ENCODE measurements at regions not wholly inside any gene's neighbourhood (a gene's known extent, or its start where the extent isn't known, plus 50 kb on each side); places are given as distances from the start of the nearest gene placed in this dataset.

DNA sequence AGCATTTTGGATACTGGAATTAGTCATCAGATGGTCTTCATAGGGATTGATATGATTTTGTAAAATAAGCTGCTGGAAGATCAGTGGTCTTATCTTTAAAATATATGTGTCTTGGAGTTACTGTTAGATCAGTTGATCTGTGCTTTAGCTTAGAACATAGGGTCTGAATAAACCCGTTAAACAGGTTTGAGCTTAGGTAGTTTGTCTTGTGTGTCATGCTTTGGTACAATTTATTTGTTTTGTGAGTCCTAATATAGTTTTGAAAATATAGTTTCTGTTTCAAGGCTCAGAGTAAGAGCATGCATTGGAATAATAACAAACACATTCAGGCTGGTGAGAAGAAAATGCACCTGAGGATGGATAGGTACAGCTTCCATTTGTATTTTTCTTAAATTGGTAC is 505.0 kb downstream of the SLC16A7 start:
- H3K36me3 ChIP-seq (ENCODE audit: insufficient read depth, low read length) = no peaks in the 10 kb centered on the region
- H3K9ac ChIP-seq (ENCODE audit: low read depth, low read length) = no peak overlapping the region
- H3K9me3 ChIP-seq (ENCODE audit: control insufficient read depth, insufficient read depth, low read length) = peaks cover 5% of the 10 kb centered on the region
- H3K4me1 ChIP-seq (ENCODE audit: insufficient read depth, low read length) = no peaks in the 10 kb centered on the region

DNA sequence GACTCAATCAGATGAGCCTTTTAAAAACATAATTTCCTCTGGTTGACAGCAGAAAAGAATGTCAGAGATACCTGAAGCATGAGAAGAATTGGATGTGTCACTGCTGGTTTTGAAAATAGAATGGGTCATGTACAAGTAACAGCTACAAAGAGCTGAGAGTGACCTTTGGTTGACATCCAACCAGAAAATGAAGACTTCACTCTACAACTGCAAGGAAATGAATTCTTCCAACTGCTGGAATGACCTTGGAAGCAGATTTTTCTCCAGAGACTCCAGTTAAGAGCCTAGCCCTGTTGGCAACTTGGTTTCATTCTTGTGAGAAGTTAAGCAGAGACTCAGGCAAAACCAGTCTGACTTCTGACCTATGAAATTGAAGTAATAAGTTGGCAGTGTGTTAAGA is 505.9 kb downstream of the SLC16A7 start:
- Histone ChIP-seq H3K4me1 (ENCODE audit: insufficient read depth, low read length) (no peaks in the 10 kb centered on the region), H3K9ac (ENCODE audit: low read depth, low read length) (no peak overlapping the region), H3K36me3 (ENCODE audit: insufficient read depth, low read length) (no peaks in the 10 kb centered on the region), H3K9me3 (ENCODE audit: control insufficient read depth, insufficient read depth, low read length) (peaks cover 5% of the 10 kb centered on the region)

DNA sequence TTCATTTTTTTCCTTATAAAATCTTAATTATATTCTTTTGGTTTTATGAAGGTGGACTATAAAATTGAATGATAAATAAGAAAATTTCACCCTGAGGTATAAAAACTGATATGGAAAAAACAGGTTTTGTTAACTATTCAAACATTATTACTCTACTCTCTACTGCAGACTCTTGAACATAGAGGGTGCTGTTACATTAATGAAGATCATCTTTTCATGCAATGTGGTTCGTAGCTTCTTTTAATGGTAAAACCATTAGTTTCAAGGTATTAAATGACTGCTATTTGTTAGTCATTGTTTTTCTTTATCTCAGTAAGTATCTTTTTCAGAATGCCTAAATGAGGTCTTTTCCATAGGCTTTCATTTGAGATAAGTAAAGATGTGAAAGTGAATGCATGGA is 510.4 kb downstream of the SLC16A7 start:
- Histone ChIP-seq H3K4me1 (ENCODE audit: insufficient read depth, low read length) (no peaks in the 10 kb centered on the region), H3K9me3 (ENCODE audit: control insufficient read depth, insufficient read depth, low read length) (no peaks in the 10 kb centered on the region), H3K36me3 (ENCODE audit: insufficient read depth, low read length) (no peaks in the 10 kb centered on the region), H3K9ac (ENCODE audit: low read depth, low read length) (no peak overlapping the region)

DNA sequence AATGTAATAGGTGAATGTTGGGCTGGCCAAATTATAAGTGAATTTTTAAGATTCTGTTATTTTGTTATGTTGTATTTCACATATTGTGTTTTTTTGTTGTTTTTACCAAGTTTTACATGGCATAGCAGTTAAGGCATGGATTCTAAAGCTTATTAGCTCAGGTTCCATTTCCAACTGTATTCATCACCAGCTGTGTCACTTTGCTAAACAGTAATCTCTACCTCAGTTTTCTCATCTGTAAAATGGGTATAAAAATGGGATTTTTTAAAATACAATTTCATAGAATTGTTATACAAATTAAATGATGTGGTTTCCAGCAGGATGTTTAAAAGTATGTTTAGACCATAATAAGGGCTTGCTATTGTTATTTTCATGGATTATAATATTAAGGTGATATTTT is 512.2 kb downstream of the SLC16A7 start:
- H3K9me3 ChIP-seq (ENCODE audit: control insufficient read depth, insufficient read depth, low read length) = no peaks in the 10 kb centered on the region
- no peak overlapping the region for H3K9ac ChIP-seq (ENCODE audit: low read depth, low read length)
- H3K4me1 ChIP-seq (ENCODE audit: insufficient read depth, low read length) = no peaks in the 10 kb centered on the region
- no peaks in the 10 kb centered on the region for H3K36me3 ChIP-seq (ENCODE audit: insufficient read depth, low read length)

DNA sequence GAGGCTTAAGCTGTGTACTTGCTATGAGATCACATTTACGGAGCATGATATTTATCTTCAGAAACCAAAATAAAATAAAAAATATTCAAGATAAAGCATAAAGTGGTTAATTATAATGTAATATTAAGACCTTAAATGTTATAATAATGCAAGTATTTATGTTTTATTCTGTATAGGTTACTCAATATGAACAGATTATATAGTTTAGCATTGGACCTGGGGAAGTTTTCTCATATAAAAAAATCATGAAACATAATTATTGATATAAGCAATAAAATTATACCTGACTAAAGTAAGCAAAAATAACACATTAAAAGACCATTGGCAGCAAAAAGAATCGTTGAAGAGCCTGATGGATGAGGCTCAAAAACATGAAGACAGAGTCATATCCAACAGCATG is 516.2 kb downstream of the SLC16A7 start:
- no peaks in the 10 kb centered on the region for H3K36me3 ChIP-seq (ENCODE audit: insufficient read depth, low read length)
- no peaks in the 10 kb centered on the region for H3K4me1 ChIP-seq (ENCODE audit: insufficient read depth, low read length)
- no peaks in the 10 kb centered on the region for H3K9me3 ChIP-seq (ENCODE audit: control insufficient read depth, insufficient read depth, low read length)
- no peak overlapping the region for H3K9ac ChIP-seq (ENCODE audit: low read depth, low read length)

DNA sequence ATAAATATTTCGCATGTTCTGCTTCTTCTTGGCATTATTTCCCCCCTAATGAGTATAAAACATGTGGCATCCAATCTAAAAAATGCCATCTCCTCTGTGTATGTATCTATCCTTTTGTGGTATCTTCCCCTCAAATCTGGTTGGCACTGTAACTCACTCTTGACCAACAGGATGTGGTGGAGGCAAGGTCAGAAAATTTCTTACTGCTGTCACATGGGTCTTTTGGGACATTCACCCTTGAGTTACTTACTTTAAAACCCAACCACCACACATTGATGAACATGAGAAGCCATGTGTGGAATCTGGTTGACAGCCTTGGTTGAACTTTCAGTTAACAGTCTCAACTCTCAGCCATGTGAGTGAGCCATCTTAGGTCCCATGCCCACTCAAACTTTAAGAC is 516.9 kb downstream of the SLC16A7 start:
- no peaks in the 10 kb centered on the region for H3K4me1 ChIP-seq (ENCODE audit: insufficient read depth, low read length)

DNA sequence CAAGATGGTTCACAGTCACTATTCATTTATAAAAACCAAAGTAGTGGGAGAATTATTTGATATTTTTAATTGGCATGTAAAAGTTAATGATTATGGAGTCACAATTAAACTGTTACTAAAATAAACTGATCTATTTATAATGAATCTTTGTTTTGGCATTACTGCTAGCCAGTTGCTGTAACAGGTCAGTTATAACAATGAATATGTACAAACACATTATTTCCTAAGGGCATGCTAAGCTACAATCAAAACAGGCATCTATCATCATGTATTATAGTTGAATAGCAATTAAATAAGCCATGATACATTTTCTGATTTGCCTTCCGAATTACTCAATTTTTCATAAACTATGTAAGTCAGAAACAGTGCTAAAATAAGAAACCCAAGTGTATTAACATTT is 518.3 kb downstream of the SLC16A7 start:
- no peaks in the 10 kb centered on the region for H3K36me3 ChIP-seq (ENCODE audit: insufficient read depth, low read length)
- no peaks in the 10 kb centered on the region for H3K4me1 ChIP-seq (ENCODE audit: insufficient read depth, low read length)
- no peaks in the 10 kb centered on the region for H3K9me3 ChIP-seq (ENCODE audit: control insufficient read depth, insufficient read depth, low read length)

More for the DNA sequence above, 516.9 kb downstream of the SLC16A7 start:
- no peak overlapping the region for H3K9ac ChIP-seq (ENCODE audit: low read depth, low read length)
- H3K9me3 ChIP-seq (ENCODE audit: control insufficient read depth, insufficient read depth, low read length) = no peaks in the 10 kb centered on the region
- no peaks in the 10 kb centered on the region for H3K36me3 ChIP-seq (ENCODE audit: insufficient read depth, low read length)

DNA sequence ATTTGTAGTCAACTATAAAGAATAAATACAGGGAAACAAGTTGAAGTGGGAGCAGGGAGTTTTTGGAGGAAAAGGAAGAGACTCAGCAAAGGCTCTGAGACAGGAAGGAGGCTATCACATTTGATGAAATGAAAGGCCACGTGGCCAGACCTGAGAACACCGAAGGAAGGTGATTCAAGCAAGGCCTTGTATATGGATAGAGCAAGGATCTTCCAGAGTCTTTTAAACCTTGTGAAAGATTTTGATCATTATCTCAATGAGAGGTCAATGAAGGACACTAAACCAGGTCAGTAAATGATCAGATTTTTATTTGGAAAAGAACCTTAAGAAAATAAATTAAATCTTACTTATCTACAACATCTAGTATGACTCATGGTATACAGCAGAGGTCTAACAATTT is 523.5 kb downstream of the SLC16A7 start:
- Histone ChIP-seq H3K9me3 (ENCODE audit: control insufficient read depth, insufficient read depth, low read length) (no peaks in the 10 kb centered on the region), H3K4me1 (ENCODE audit: insufficient read depth, low read length) (no peaks in the 10 kb centered on the region), H3K36me3 (ENCODE audit: insufficient read depth, low read length) (no peaks in the 10 kb centered on the region), H3K9ac (ENCODE audit: low read depth, low read length) (no peak overlapping the region)

More for the DNA sequence above, 518.3 kb downstream of the SLC16A7 start:
- no peak overlapping the region for H3K9ac ChIP-seq (ENCODE audit: low read depth, low read length)

DNA sequence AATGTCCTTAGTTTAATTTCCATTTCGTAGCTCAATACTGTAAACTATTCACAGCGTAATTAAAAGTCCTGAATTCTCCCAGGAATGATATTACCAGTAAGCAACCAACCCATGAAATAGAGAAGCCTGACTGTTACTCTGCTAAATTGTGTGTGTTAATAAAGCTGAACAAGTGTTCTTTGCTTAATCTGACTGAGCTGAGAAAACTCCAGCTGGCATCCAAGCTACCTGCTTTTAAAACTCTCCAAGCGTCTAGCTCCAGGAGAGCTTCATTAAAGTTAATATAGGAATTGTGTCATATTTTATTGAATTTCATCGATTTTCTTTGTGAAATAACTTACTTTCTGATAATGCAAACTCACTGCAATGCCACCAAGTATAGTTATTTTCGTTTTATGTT is 524.4 kb downstream of the SLC16A7 start:
- no peaks in the 10 kb centered on the region for H3K4me1 ChIP-seq (ENCODE audit: insufficient read depth, low read length)
- H3K36me3 ChIP-seq (ENCODE audit: insufficient read depth, low read length) = no peaks in the 10 kb centered on the region
- H3K9ac ChIP-seq (ENCODE audit: low read depth, low read length) = no peak overlapping the region
- H3K9me3 ChIP-seq (ENCODE audit: control insufficient read depth, insufficient read depth, low read length) = peaks cover 1% of the 10 kb centered on the region

DNA sequence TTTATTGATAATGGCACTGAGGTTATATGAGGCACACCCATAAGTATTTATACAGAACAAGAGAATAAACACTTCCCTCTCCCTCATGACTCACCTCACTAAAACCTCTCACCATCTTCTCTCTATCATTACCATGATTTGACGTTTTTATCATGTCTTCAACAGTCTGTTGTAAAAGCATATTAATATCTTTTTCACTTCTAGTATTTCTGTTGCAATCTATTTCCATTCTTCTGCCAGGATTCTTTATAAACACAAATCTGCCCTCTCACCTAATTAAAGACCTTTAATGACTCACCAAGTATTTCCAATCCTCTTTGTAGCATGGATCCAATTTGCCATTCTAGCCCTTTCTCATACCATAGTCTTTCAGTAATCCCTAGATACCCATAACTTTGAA is 527.7 kb downstream of the SLC16A7 start:
- Histone ChIP-seq H3K9me3 (ENCODE audit: control insufficient read depth, insufficient read depth, low read length) (peaks cover 14% of the 10 kb centered on the region), H3K4me1 (ENCODE audit: insufficient read depth, low read length) (no peaks in the 10 kb centered on the region), H3K36me3 (ENCODE audit: insufficient read depth, low read length) (no peaks in the 10 kb centered on the region), H3K9ac (ENCODE audit: low read depth, low read length) (no peak overlapping the region)

DNA sequence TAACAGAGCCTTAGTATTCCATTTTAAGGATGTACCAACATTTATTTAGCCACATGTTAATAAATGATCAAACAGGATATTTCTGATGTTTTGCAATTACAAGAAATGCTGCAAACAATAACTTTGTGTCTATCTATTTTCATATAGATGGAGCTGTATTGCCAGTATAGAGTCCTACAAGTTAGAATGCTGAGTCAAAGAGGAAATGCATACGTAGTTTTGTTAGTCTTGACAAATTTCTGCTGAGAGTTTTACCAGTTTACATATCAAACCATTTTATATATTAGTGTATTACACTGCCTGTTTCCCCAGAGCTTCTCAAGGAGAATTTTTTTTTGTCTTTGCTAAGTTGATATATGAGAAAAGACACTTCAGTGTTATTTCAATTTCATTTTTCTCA is 541.7 kb downstream of the SLC16A7 start:
- Histone ChIP-seq H3K9me3 (ENCODE audit: control insufficient read depth, insufficient read depth, low read length) (no peaks in the 10 kb centered on the region), H3K9ac (ENCODE audit: low read depth, low read length) (no peak overlapping the region), H3K4me1 (ENCODE audit: insufficient read depth, low read length) (no peaks in the 10 kb centered on the region), H3K36me3 (ENCODE audit: insufficient read depth, low read length) (no peaks in the 10 kb centered on the region)

DNA sequence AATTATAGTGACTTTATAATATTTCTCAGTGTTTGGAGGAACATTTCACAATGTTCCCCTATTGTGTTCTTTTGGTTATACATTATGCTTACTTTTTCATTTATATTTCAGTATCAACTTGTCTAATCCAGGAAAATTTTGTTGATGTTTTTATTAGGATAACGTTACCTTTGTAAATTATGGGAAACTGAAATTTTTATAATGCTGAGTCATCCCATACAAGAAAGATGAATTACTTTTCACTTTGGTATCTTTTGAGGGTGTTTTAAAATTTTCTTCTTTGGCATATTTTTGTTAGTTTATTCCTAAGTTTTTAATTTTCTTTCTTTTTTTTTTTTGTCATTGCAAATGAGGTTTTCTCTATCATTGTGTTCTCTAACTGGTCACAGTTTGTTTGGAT is 542.7 kb downstream of the SLC16A7 start:
- H3K9ac ChIP-seq (ENCODE audit: low read depth, low read length) = no peak overlapping the region
- no peaks in the 10 kb centered on the region for H3K36me3 ChIP-seq (ENCODE audit: insufficient read depth, low read length)
- H3K4me1 ChIP-seq (ENCODE audit: insufficient read depth, low read length) = no peaks in the 10 kb centered on the region
- H3K9me3 ChIP-seq (ENCODE audit: control insufficient read depth, insufficient read depth, low read length) = no peaks in the 10 kb centered on the region

DNA sequence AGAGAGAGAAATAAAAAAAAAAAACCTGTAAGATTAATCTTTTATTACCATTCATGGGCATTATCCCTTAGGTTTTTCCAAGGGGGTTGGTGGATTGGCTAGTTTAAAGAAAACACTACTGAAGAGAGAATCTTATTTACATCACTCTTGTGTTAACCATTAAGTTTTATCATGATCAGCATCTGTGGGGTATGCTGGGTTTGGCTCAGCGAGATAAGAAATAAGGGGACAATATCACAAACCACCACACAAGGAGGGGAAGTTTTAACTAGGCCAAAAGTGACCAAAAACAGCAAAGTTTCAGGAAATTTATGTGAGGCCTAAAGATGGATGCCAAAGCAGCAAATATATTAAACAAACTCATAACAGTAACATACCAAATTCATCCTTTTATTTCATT is 548.6 kb downstream of the SLC16A7 start:
- no peaks in the 10 kb centered on the region for H3K4me1 ChIP-seq (ENCODE audit: insufficient read depth, low read length)
- no peaks in the 10 kb centered on the region for H3K36me3 ChIP-seq (ENCODE audit: insufficient read depth, low read length)
- no peaks in the 10 kb centered on the region for H3K9me3 ChIP-seq (ENCODE audit: control insufficient read depth, insufficient read depth, low read length)
- H3K9ac ChIP-seq (ENCODE audit: low read depth, low read length) = no peak overlapping the region

DNA sequence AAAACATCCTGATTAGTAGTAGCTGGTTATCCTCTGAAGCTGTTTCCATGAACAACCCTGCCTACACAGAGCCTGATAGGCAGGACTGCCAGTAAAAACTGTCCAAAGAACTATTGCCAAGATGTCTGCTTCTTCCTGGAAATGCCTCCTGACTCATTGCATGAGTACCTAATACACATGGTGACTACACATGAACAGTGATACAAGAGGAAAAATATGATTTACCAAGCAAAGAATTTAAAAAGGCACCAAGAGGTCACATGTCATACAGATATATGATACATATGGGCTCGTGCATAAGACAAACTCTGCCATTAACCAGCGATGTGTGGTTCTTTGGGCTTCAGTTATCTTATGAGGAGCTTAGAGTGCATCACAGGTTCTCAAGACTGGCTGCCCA is 552.3 kb downstream of the SLC16A7 start:
- no peaks in the 10 kb centered on the region for H3K4me1 ChIP-seq (ENCODE audit: insufficient read depth, low read length)
- H3K36me3 ChIP-seq (ENCODE audit: insufficient read depth, low read length) = no peaks in the 10 kb centered on the region

DNA sequence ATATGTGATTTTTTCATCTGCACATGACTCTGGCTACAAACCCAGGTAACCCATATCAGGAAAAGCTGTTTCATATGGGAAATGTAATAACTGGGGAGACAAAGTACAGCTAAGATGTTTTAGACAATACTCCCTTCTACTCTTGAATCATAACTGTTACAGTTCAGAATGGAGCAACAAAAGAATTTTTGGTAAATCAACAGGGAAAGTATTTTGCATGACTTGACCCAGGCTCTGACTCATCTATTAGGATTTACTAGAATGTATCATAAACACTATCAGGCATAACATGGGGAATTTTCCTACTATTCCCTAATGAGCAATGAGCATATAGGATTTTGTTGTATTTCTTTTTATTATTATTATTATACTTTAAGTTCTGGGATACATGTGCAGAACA is 553.0 kb downstream of the SLC16A7 start:
- no peaks in the 10 kb centered on the region for H3K36me3 ChIP-seq (ENCODE audit: insufficient read depth, low read length)

More for the DNA sequence above, 552.3 kb downstream of the SLC16A7 start:
- H3K9me3 ChIP-seq (ENCODE audit: control insufficient read depth, insufficient read depth, low read length) = no peaks in the 10 kb centered on the region
- H3K9ac ChIP-seq (ENCODE audit: low read depth, low read length) = no peak overlapping the region

DNA sequence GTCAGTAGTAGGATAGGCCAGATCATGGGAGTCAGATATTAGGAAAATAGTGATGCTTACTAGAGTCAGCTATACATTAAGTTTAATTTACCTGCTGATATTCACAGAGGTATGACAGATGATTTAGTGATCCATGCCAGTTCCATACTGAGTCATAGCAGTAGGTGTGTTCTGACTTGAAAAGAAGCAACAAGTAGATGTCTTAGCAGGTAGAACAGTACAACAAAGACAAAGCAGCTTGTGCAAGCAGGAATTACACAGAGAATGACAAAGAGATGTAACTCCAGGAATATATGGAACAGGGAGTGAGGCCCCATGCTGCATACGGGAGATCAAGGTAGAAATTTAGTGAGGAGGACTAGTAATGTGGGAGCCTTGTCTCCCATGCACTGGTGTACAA is 556.9 kb downstream of the SLC16A7 start:
- H3K4me1 ChIP-seq (ENCODE audit: insufficient read depth, low read length) = no peaks in the 10 kb centered on the region
- no peak overlapping the region for H3K9ac ChIP-seq (ENCODE audit: low read depth, low read length)
- H3K36me3 ChIP-seq (ENCODE audit: insufficient read depth, low read length) = no peaks in the 10 kb centered on the region

More for the DNA sequence above, 553.0 kb downstream of the SLC16A7 start:
- no peak overlapping the region for H3K9ac ChIP-seq (ENCODE audit: low read depth, low read length)
- H3K4me1 ChIP-seq (ENCODE audit: insufficient read depth, low read length) = no peaks in the 10 kb centered on the region
- H3K9me3 ChIP-seq (ENCODE audit: control insufficient read depth, insufficient read depth, low read length) = no peaks in the 10 kb centered on the region

More for the DNA sequence above, 556.9 kb downstream of the SLC16A7 start:
- no peaks in the 10 kb centered on the region for H3K9me3 ChIP-seq (ENCODE audit: control insufficient read depth, insufficient read depth, low read length)

All from ES-I3 (cell line).